GM21515 (cell line): ENCODE measurements at regions not wholly inside any gene's neighbourhood (a gene's known extent, or its start where the extent isn't known, plus 50 kb on each side); places are given as distances from the start of the nearest gene placed in this dataset.

Experiments used
- ATAC-seq: cut with Tn5 transposase; IDR thresholded peaks from one replicate; pipeline ENCODE4 v1.9.1; 2021; ENCODE audit not compliant: unreplicated experiment

DNA sequence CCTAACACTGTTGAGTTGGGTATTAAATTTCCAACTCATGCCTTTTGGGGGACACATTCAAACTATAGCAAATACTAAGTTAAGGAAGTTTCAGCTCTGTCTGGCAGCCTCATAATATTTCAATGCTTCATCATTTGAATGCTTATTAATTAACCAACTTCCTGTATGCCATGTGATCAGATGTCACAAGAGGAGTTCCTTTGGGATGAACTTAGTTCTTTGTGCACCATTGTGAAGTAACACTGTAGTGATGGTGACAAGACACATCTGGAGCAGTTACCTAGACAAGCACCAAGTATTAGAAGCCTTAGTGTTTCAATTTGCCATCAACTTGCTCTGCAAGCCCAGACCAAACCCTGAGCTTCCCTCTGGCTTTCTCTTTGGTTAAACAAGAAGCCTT lies 90.7 kb upstream of the IL12B start:
- no peak for ATAC-seq

- ATAC-seq: no peak
Observed at GRCh38 chr5:159422361-159422760, 92.1 kb upstream of the IL12B start.

- ATAC-seq: no peak
Observed at GRCh38 chr5:159422910-159423309, 92.6 kb upstream of the IL12B start.

DNA sequence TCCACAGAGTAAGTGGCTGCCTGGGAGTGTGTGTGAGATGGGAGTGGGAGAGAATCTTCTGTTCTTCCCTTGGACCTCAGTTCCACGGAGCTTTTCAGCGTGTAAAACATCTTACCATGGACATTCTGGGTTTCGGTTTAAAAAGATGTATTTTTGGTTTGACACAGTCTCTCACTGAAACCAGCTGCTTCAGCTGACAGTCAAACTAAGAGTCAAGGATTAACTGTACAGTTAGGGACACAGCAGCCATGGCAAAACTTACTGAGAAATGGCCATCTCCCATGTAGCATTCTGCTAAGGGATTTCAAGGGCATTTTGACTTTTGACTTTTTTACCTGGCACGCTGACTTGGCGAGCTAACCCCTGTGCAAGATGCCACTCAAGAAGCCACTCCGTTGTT lies 93.8 kb upstream of the IL12B start:
- ATAC-seq: no peak

DNA sequence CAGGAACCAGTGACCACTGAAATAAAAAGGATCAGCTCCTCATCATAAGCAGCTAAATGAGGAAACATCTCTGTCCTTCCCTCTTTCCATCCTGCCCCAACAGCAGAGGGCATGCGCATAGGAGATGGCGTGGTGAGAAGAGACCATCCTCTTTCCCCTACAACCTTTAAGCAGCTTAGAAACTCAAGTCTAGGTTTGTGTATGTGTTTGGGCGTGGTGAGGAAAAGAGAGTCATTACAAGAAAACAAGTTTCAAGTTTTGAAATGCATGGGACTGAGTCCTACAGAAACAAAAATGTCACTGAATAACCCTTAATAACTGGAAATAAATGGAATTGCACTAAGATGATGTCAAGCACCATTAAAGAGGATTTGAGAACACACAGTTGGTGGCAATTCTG lies 96.4 kb upstream of the IL12B start:
- no peak for ATAC-seq

GRCh38 chr5:159427180-159428012 lies 97.1 kb upstream of the IL12B start:
- ATAC-seq: peak; percentile 71

DNA sequence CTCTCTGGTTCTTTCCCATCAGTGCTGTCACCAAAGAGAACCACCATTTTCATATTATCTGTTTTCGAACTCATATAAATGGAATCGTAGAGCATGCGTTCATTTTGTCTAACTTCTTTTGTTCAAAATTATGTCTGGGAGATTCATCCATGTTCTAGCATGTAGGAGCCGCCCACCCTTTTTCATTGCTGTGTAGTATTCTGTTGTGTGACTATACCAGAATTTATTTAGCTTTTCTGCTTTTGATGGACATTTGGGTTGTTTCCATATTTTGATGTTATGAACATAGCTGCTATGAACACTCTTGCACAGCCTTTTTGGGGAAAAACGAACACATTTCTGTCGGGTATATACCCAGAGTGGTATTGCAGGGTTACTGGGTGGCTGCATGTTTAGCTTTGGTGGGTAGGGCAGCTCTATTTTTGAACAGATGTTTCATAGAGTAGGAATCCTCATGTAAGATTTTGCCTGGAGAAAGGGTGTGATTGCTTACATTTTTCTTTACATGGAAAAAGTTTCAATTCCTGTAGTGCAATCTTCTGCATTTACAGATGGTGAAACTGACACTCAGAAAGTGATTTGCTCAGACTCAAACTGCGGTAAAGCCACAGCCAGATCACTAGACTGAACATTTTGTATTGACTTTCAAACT lies 100.2 kb upstream of the IL12B start:
- no peak for ATAC-seq

GRCh38 chr5:159435855-159436254 lies 105.6 kb upstream of the IL12B start:
- no peak for ATAC-seq

GRCh38 chr5:159438092-159438491 lies 107.8 kb upstream of the IL12B start:
- ATAC-seq: no peak

GRCh38 chr5:159439002-159439401 lies 108.7 kb upstream of the IL12B start:
- no peak for ATAC-seq

DNA sequence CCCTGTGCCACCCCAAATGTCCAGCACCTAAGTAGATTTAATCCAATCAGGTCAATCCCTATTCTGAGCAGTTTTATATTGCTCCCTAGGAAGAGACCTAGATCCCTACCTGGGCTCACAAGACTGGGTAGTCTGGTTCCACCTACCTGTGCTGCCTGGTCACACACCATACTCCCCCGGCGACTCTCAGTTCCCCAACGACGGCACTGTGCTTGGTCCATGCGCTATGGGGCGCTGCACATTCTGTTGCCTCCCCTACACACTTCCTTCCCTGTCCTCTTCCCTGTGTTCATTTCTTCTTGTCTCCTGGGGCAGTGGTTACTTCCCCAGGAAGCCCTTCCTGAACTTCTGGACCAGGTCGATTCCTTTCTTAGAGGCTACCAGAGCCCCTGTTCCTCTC lies 109.9 kb upstream of the IL12B start:
- no peak for ATAC-seq

- ATAC-seq: no peak
Observed at GRCh38 chr5:159440968-159441367, 110.7 kb upstream of the IL12B start.

DNA sequence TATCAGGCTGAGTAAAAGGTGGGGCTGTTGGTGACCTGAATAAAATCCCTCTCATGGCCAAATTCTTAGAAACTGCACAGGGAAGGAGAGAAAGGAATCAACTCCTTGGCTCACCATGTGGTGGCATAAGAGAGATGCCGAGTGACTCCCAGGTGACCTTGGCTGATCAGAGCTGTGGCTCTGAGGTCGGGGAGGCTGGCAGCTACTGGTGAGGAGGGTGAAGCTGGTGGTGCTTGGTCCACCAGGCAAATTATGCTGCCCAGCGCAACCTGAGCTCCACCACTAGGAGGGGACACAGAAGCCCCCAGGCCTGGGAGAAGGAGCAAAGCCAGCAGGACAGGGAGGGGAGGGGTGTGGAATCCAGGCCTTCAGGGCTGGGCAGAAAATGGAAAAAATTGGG lies 111.2 kb upstream of the IL12B start:
- ATAC-seq: no peak

GRCh38 chr5:159442206-159442850 lies 112.0 kb upstream of the IL12B start:
- ATAC-seq: no peak

DNA sequence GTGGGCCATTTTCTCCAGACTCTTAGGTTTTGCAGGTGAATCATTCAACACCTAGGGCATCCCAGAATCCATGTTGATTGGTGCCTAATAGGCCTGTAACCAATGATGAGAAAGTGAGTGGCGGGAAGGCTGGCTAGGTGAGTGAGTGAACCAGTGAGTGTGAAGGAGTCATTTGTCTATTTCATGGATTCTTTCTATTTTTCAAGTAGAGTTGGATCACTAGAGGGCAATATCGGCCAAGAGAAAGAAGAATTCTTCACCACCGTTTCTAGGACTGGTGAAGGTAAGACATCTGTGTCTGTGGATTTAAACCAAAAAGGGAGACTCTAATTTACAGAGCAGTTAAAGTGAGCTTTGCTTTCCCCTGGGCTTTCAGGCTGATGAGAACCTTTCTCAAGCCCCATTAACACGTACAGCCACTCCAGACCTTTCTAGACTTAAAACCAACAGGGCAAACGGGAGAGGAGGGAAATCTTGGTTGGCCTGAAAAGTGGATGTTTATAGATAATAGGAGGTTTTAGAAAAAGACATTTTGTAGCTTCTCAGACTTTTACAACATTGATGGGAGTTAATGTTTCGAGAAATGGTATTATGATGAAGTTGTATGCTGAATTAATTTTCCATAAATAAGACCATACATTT lies 114.3 kb upstream of the IL12B start:
- ATAC-seq: no peak

GRCh38 chr5:159447116-159447515 lies 116.8 kb upstream of the IL12B start:
- no peak for ATAC-seq

GRCh38 chr5:159448841-159449407 lies 118.6 kb upstream of the IL12B start:
- no peak for ATAC-seq

GRCh38 chr5:159449925-159450324 lies 119.6 kb upstream of the IL12B start:
- ATAC-seq: no peak

DNA sequence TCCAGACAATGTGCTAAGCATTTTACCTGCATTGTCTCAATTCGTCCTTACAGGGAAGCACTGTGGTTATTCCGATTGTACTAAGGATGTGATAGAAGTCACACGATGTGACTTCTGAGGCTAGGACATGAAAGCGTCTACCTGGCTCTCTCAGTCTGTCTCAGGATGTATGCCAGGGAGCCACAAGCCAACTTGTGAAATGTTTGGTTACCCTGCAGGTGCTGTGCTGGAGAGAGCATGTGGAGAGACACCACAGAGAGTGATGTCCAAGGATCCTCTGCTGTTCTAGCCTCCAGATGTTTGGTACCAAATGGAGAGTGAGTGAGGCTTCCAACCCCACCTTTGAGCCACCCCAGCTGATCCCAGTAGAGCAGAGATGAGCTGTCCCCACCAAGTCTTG lies 120.1 kb upstream of the IL12B start:
- ATAC-seq: no peak

GRCh38 chr5:159451197-159452052 lies 121.1 kb upstream of the IL12B start:
- no peak for ATAC-seq
